Fibroblast of skin of right biceps (primary cell): ENCODE measurements at regions not wholly inside any gene's neighbourhood (a gene's known extent, or its start where the extent isn't known, plus 50 kb on each side); places are given as distances from the start of the nearest gene placed in this dataset.

ENCODE experiments used
- DNase-seq: peaks from one replicate; pipeline ENCODE4 v3.0.0-alpha.2; 2013

GRCh38 chr10:131014271-131014670 lies 297.2 kb downstream of the TCERG1L start:
- DNase-seq: no peak

- DNase-seq: no peak
Measured at GRCh38 chr10:131015271-131015670, 296.2 kb downstream of the TCERG1L start.

GRCh38 chr10:131016556-131016955 lies 295.0 kb downstream of the TCERG1L start:
- DNase-seq: no peak

- DNase-seq: no peak
Measured at GRCh38 chr10:131017566-131018285, 293.8 kb downstream of the TCERG1L start.

GRCh38 chr10:131018886-131019500 lies 292.5 kb downstream of the TCERG1L start:
- no peak for DNase-seq

GRCh38 chr10:131019696-131020095 lies 291.8 kb downstream of the TCERG1L start:
- DNase-seq: no peak

GRCh38 chr10:131020775-131021174 lies 290.7 kb downstream of the TCERG1L start:
- no peak for DNase-seq

GRCh38 chr10:131021246-131021895 lies 290.1 kb downstream of the TCERG1L start:
- no peak for DNase-seq

GRCh38 chr10:131021969-131022368 lies 289.6 kb downstream of the TCERG1L start:
- no peak for DNase-seq

- no peak for DNase-seq
Measured at GRCh38 chr10:131022369-131022768, 289.2 kb downstream of the TCERG1L start.

GRCh38 chr10:131022981-131023380 lies 288.5 kb downstream of the TCERG1L start:
- DNase-seq: no peak

- no peak for DNase-seq
Measured at GRCh38 chr10:131024259-131025131, 287.0 kb downstream of the TCERG1L start.

GRCh38 chr10:131025333-131025732 lies 286.2 kb downstream of the TCERG1L start:
- no peak for DNase-seq

GRCh38 chr10:131027256-131027655 lies 284.3 kb downstream of the TCERG1L start:
- DNase-seq: no peak

- DNase-seq: no peak
Measured at GRCh38 chr10:131031346-131031745, 280.2 kb downstream of the TCERG1L start.

GRCh38 chr10:131032329-131033165 lies 279.0 kb downstream of the TCERG1L start:
- DNase-seq: no peak

- no peak for DNase-seq
Measured at GRCh38 chr10:131033166-131034085, 278.1 kb downstream of the TCERG1L start.

- no peak for DNase-seq
Measured at GRCh38 chr10:131034451-131034850, 277.1 kb downstream of the TCERG1L start.

- no peak for DNase-seq
Measured at GRCh38 chr10:131035779-131036178, 275.7 kb downstream of the TCERG1L start.

GRCh38 chr10:131038056-131038455 lies 273.5 kb downstream of the TCERG1L start:
- DNase-seq: no peak

- no peak for DNase-seq
Measured at GRCh38 chr10:131041031-131041430, 270.5 kb downstream of the TCERG1L start.
